ENCODE measurements at regions not wholly inside any gene's neighbourhood (a gene's known extent, or its start where the extent isn't known, plus 50 kb on each side); places are given as distances from the start of the nearest gene placed in this dataset.

DNA sequence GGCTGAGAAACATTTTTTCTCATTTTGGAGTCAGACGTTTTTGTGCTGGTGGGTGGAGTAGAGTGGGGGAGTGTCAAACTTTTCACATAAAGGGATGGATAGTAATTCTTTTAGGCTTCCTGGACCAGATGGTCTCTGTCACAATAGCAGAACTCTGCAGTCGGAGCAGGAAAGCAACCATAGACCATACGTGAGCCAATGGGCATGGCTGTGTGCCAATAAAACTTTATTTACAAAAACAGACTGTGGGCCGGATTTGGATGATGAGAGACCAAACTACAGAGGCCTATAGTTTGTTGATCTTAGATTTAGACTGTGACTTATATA, 70.8 kb upstream of the SLC22A23 start:
- TF ChIP-seq, protein P1, sequence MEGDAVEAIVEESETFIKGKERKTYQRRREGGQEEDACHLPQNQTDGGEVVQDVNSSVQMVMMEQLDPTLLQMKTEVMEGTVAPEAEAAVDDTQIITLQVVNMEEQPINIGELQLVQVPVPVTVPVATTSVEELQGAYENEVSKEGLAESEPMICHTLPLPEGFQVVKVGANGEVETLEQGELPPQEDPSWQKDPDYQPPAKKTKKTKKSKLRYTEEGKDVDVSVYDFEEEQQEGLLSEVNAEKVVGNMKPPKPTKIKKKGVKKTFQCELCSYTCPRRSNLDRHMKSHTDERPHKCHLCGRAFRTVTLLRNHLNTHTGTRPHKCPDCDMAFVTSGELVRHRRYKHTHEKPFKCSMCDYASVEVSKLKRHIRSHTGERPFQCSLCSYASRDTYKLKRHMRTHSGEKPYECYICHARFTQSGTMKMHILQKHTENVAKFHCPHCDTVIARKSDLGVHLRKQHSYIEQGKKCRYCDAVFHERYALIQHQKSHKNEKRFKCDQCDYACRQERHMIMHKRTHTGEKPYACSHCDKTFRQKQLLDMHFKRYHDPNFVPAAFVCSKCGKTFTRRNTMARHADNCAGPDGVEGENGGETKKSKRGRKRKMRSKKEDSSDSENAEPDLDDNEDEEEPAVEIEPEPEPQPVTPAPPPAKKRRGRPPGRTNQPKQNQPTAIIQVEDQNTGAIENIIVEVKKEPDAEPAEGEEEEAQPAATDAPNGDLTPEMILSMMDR (IDR thresholded peaks at IDR 0.05): no peak
- TF ChIP-seq EP300 (IDR thresholded peaks at IDR 0.05) (no peak), POLR2AphosphoS5 (IDR thresholded peaks at IDR 0.05) (no peak), POLR2A (IDR thresholded peaks at IDR 0.05) (no peak)

Measured in gastroesophageal sphincter (tissue), 3 donors.